IMR-90 (cell line): ENCODE measurements at regions not wholly inside any gene's neighbourhood (a gene's known extent, or its start where the extent isn't known, plus 50 kb on each side); places are given as distances from the start of the nearest gene placed in this dataset.
A peak's percentile ranks its signal among the peaks of the same experiment; 100 is the strongest.

Experiments
- ATAC-seq: fragments of 200-7000 bp; cut with Tn5 transposase; 2 replicates; pipeline ENCODE4 v1.9.1; 2020; ENCODE audit warnings: low read depth, mild to moderate bottlenecking, moderate library complexity
- BruUV-seq: library from RNA; stranded (reverse); fragments of 400-500 nt; replicated peaks from 2 replicates; lab custom pipeline; 2021; lab: Mats Ljungman, UMichigan
- CTCF ChIA-PET: fragments of 300-600 bp; formaldehyde crosslinking; extraction: SDS; loops from one replicate; lab custom pipeline; 2021; ENCODE audit warnings: antibody characterized with exemption; lab: Yijun Ruan, JAX
- POLR2A ChIA-PET: fragments of 300-600 bp; sonication (Branson Sonifier 250); formaldehyde crosslinking; loops from one replicate; lab custom pipeline; 2022; ENCODE audit warnings: antibody characterized with exemption; ENCODE audit not compliant: unreplicated experiment; lab: Charles Lee
- DNase-seq: peaks from one replicate; pipeline ENCODE4 v3.0.0; 2013
- H2AFZ ChIP-seq: replicated peaks from 2 replicates; pipeline ENCODE3; 2013; ENCODE audit warnings: low read length, mild to moderate bottlenecking; ENCODE audit not compliant: poor library complexity
- H2AK5ac ChIP-seq: 2 replicates; pipeline ENCODE4 v1.6.1; 2013; ENCODE audit warnings: low read depth, low read length, inconsistent platforms
- H2AK9ac ChIP-seq: replicated peaks from 2 replicates; pipeline ENCODE3; 2013; ENCODE audit warnings: mild to moderate bottlenecking, low read depth, low read length, moderate library complexity; ENCODE audit not compliant: poor library complexity
- H2BK120ac ChIP-seq: 2 replicates; pipeline ENCODE4 v1.6.1; 2013; ENCODE audit warnings: low read depth, low read length, inconsistent platforms
- H2BK15ac ChIP-seq: 3 replicates; pipeline ENCODE4 v1.6.1; 2013; ENCODE audit warnings: low read depth, low read length, inconsistent platforms
- H2BK20ac ChIP-seq: 2 replicates; pipeline ENCODE4 v1.6.1; 2013; ENCODE audit warnings: low read depth, mild to moderate bottlenecking, inconsistent platforms, low read length, moderate library complexity
- H2BK5ac ChIP-seq: 2 replicates; pipeline ENCODE4 v1.6.1; 2013; ENCODE audit warnings: mild to moderate bottlenecking, low read depth, low read length, inconsistent platforms; ENCODE audit not compliant: poor library complexity, severe bottlenecking
- H3K14ac ChIP-seq: replicated peaks from 2 replicates; pipeline ENCODE4 v1.6.1; 2013; ENCODE audit warnings: low read depth, low read length, inconsistent platforms
- H3K18ac ChIP-seq: 2 replicates; pipeline ENCODE4 v1.6.1; 2013; ENCODE audit warnings: low read depth, low read length, control low read depth
- H3K23ac ChIP-seq: 2 replicates; pipeline ENCODE4 v1.6.1; 2013; ENCODE audit warnings: low read depth, low read length, inconsistent platforms
- H3K27ac ChIP-seq: 2 replicates; pipeline ENCODE4 v1.5.1; 2013; ENCODE audit warnings: mild to moderate bottlenecking, control low read depth, low read length; ENCODE audit not compliant: insufficient read depth
- H3K27me3 ChIP-seq: 2 replicates; pipeline ENCODE4 v1.6.1; 2013; ENCODE audit warnings: low read length; ENCODE audit not compliant: control insufficient read depth, insufficient read depth
- H3K36me3 ChIP-seq: 2 replicates; pipeline ENCODE4 v1.6.1; 2013; ENCODE audit warnings: low read length, mixed read lengths; ENCODE audit not compliant: control insufficient read depth, insufficient read depth
- H3K4ac ChIP-seq: 2 replicates; pipeline ENCODE4 v1.6.1; 2013; ENCODE audit warnings: low read depth, low read length, inconsistent platforms
- H3K4me1 ChIP-seq: 2 replicates; pipeline ENCODE4 v1.6.1; 2013; ENCODE audit warnings: low read length, mixed read lengths; ENCODE audit not compliant: control insufficient read depth, insufficient read depth
- H3K4me2 ChIP-seq: 2 replicates; pipeline ENCODE4 v1.6.1; 2013; ENCODE audit warnings: low read depth, mild to moderate bottlenecking, control low read depth, low read length, moderate library complexity
- H3K4me3 ChIP-seq: 2 replicates; pipeline ENCODE4 v1.5.1; 2013; ENCODE audit warnings: low read depth, mild to moderate bottlenecking, control low read depth, low read length, moderate library complexity; ENCODE audit not compliant: insufficient read depth
- H3K56ac ChIP-seq: 2 replicates; pipeline ENCODE4 v1.6.1; 2013; ENCODE audit warnings: low read length, inconsistent platforms; ENCODE audit not compliant: insufficient read depth; ENCODE audit errors: extremely low read depth
- H3K79me1 ChIP-seq, 2 experiments: 2 replicates each; pipeline ENCODE4 v1.6.1; 2013; ENCODE audit warnings: low read length in 2 of 2, inconsistent platforms in 1 of 2, low read depth in 1 of 2
- H3K9ac ChIP-seq: 2 replicates; pipeline ENCODE4 v1.6.1; 2013; ENCODE audit warnings: low read depth, low read length, control low read depth
- H3K9me1 ChIP-seq: 2 replicates; pipeline ENCODE4 v1.6.1; 2013; ENCODE audit warnings: low read length, inconsistent platforms; ENCODE audit not compliant: insufficient read depth
- H3K9me3 ChIP-seq: 2 replicates; pipeline ENCODE4 v1.6.1; 2013; ENCODE audit warnings: low read length; ENCODE audit not compliant: control insufficient read depth, insufficient read depth
- H4K20me1 ChIP-seq: 2 replicates; pipeline ENCODE4 v1.6.1; 2013; ENCODE audit warnings: low read length, inconsistent platforms; ENCODE audit not compliant: insufficient read depth
- H4K5ac ChIP-seq: 2 replicates; pipeline ENCODE4 v1.6.1; 2013; ENCODE audit warnings: mild to moderate bottlenecking, low read depth, low read length, control low read depth
- H4K8ac ChIP-seq, 2 experiments: 2 replicates each; pipeline ENCODE4 v1.6.1; 2013; ENCODE audit warnings: low read depth in 2 of 2, low read length in 2 of 2, control low read depth in 1 of 2, inconsistent platforms in 1 of 2
- H4K91ac ChIP-seq: 2 replicates; pipeline ENCODE4 v1.6.1; 2013; ENCODE audit warnings: low read depth, low read length, inconsistent platforms; ENCODE audit not compliant: insufficient read depth
- BHLHE40 ChIP-seq: fragments of 150-350 bp; IDR thresholded peaks from 2 replicates; pipeline ENCODE4 v1.6.1; 2016; ENCODE audit warnings: mild to moderate bottlenecking, low read depth, low read length
- CEBPB ChIP-seq: IDR thresholded peaks from 2 replicates; pipeline ENCODE4 v1.6.1; 2012; ENCODE audit warnings: low read depth, low read length, improper control_type of control experiment
- CHD1 ChIP-seq: IDR thresholded peaks from 2 replicates; pipeline ENCODE4 v1.6.1; 2012; ENCODE audit warnings: low read depth, low read length, improper control_type of control experiment
- FOS ChIP-seq: fragments of 150-350 bp; IDR thresholded peaks from 2 replicates; pipeline ENCODE4 v1.6.1; 2016; ENCODE audit warnings: low read depth, low read length
- MAFK ChIP-seq: IDR thresholded peaks from 2 replicates; pipeline ENCODE4 v1.6.1; 2012; ENCODE audit warnings: low read depth, low read length, improper control_type of control experiment
- MAZ ChIP-seq: IDR thresholded peaks from 2 replicates; pipeline ENCODE4 v1.6.1; 2012; ENCODE audit warnings: low read depth, mild to moderate bottlenecking, low read length, improper control_type of control experiment, moderate library complexity, borderline replicate concordance
- MXI1 ChIP-seq: IDR thresholded peaks from 2 replicates; pipeline ENCODE4 v1.6.1; 2012; ENCODE audit warnings: low read depth, mild to moderate bottlenecking, low read length, moderate library complexity, borderline replicate concordance
- NFE2L2 ChIP-seq: fragments of 150-350 bp; IDR thresholded peaks from 2 replicates; pipeline ENCODE4 v1.6.1; 2016; ENCODE audit warnings: low read depth, mild to moderate bottlenecking, low read length
- POLR2A ChIP-seq: IDR thresholded peaks from 2 replicates; pipeline ENCODE4 v1.6.1; 2012; ENCODE audit warnings: mild to moderate bottlenecking, low read depth, low read length
- RAD21 ChIP-seq: IDR thresholded peaks from 2 replicates; pipeline ENCODE4 v1.6.1; 2012; ENCODE audit warnings: low read length, improper control_type of control experiment
- RCOR1 ChIP-seq: IDR thresholded peaks from 2 replicates; pipeline ENCODE4 v1.6.1; 2012; ENCODE audit warnings: mild to moderate bottlenecking, low read length, improper control_type of control experiment; ENCODE audit not compliant: insufficient replicate concordance
- RFX5 ChIP-seq: IDR thresholded peaks from 2 replicates; pipeline ENCODE4 v1.8.0; 2012; ENCODE audit warnings: low read depth, mild to moderate bottlenecking, low read length, moderate library complexity
- SMC3 ChIP-seq: fragments of 150-350 bp; IDR thresholded peaks from 2 replicates; pipeline ENCODE4 v1.6.1; 2016; ENCODE audit warnings: low read depth, mild to moderate bottlenecking, antibody characterized with exemption, low read length, moderate library complexity
- WGBS, 2 experiments: methylation state at CpG; one replicate each; pipeline versions ENCODE4 v1.1.5 to v1.1.7; 2013; ENCODE audit warnings: missing lambda C conversion rate in 2 of 2; ENCODE audit not compliant: insufficient read length in 1 of 2; ENCODE audit errors: extremely low coverage in 2 of 2; 5-methylcytosine and 5-hydroxymethylcytosine counted together
- dilution Hi-C: fragments of 300-500 bp; cut with HindIII; formaldehyde crosslinking; loops from one replicate; pipeline ENCODE4 v1.14.3; 2018; ENCODE audit warnings: low sequenced_read_pairs; ENCODE audit not compliant: unreplicated experiment
- in situ Hi-C: fragments of 300-500 bp; cut with MboI; formaldehyde crosslinking; loops from 3 replicates; pipeline ENCODE4 v1.14.3; 2019; ENCODE audit warnings: low sequenced_read_pairs, inconsistent platforms, mixed read lengths
- intact Hi-C: fragments of 100-400 bp; cut with micrococcal nuclease; formaldehyde crosslinking; loops from 2 replicates; pipeline ENCODE4 v1.10.0; 2022
- TF ChIP-seq, protein P1 (sequence below): conservative IDR thresholded peaks from 2 replicates; pipeline ENCODE4 v1.5.1; 2012; ENCODE audit warnings: mild to moderate bottlenecking, low read depth, low read length, improper control_type of control experiment
- TF ChIP-seq, protein P2 (sequence below): fragments of 150-350 bp; IDR thresholded peaks from 2 replicates; pipeline ENCODE4 v1.6.1; 2017; ENCODE audit warnings: mild to moderate bottlenecking, antibody characterized with exemption, low read length, low read depth
- TF ChIP-seq, protein P3 (sequence below): fragments of 150-350 bp; IDR thresholded peaks from 2 replicates; pipeline ENCODE4 v1.6.1; 2016; ENCODE audit warnings: low read depth, mild to moderate bottlenecking, low read length, moderate library complexity, borderline replicate concordance

DNA sequence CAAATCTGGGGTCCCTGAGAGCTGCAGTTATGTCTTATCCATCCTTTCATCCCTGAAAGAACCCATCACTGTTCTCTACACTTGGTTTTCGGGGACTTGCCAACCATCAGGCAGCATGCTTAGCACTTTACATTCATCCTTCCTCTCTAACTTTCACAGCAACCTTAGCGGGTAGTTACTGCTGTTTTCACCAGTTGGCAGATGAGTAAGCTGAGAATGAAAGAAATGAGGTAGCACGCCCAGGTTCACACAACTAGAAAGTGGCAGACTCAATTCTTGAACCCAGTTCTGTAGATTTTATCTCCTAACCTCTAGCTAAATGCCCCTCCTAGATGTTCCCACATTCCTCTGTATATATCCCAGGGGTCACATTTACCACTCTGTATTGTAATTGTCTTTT lies 342.0 kb upstream of the WWC1 start:
- no peak overlapping the region for H2AK9ac ChIP-seq
- H2BK15ac ChIP-seq, result no peak overlapping the region
- no peak for ATAC-seq
- H2BK120ac ChIP-seq, result peak overlapping the region; percentile 49
- H3K27ac ChIP-seq, result no peak overlapping the region
- H4K5ac ChIP-seq, result no peak overlapping the region
- H3K56ac ChIP-seq, result no peak overlapping the region
- H3K9me1 ChIP-seq, result peaks cover 6% of the 10 kb centered on the region
- no peak overlapping the region for H2AFZ ChIP-seq
- H3K27me3 ChIP-seq, result no peaks in the 10 kb centered on the region
- H4K8ac ChIP-seq, result no peak overlapping the region
- no peak for DNase-seq
- in situ Hi-C loops, result loop anchor here (10.0 kb wide), 1 partner anchor 225 kb away; no protein-coding TSS in a partner anchor
- intact Hi-C loops, result loop anchor here (5.0 kb wide), 1 partner anchor 227 kb away; no protein-coding TSS in a partner anchor
- peaks cover 10% of the 10 kb centered on the region for H3K4me1 ChIP-seq
- no peak overlapping the region for H3K4me3 ChIP-seq
- no peaks in the 10 kb centered on the region for H3K79me1 ChIP-seq
- no peak overlapping the region for H3K23ac ChIP-seq
- ChIA-PET POLR2A (no interaction called here), CTCF (no interaction called here)
- no peak overlapping the region for H3K9ac ChIP-seq
- no peak overlapping the region for H4K91ac ChIP-seq
- no peak overlapping the region for H3K18ac ChIP-seq
- no peak overlapping the region for H3K4me2 ChIP-seq
- BruUV-seq, result no TSS peak
- peak overlapping the region; percentile 35 for H3K4ac ChIP-seq
- TF ChIP-seq, protein P1, sequence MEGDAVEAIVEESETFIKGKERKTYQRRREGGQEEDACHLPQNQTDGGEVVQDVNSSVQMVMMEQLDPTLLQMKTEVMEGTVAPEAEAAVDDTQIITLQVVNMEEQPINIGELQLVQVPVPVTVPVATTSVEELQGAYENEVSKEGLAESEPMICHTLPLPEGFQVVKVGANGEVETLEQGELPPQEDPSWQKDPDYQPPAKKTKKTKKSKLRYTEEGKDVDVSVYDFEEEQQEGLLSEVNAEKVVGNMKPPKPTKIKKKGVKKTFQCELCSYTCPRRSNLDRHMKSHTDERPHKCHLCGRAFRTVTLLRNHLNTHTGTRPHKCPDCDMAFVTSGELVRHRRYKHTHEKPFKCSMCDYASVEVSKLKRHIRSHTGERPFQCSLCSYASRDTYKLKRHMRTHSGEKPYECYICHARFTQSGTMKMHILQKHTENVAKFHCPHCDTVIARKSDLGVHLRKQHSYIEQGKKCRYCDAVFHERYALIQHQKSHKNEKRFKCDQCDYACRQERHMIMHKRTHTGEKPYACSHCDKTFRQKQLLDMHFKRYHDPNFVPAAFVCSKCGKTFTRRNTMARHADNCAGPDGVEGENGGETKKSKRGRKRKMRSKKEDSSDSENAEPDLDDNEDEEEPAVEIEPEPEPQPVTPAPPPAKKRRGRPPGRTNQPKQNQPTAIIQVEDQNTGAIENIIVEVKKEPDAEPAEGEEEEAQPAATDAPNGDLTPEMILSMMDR, result no peak
- TF ChIP-seq SMC3, result no peak
- TF ChIP-seq CHD1, result no peak
- no peak for TF ChIP-seq MAFK
- TF ChIP-seq, protein P2, sequence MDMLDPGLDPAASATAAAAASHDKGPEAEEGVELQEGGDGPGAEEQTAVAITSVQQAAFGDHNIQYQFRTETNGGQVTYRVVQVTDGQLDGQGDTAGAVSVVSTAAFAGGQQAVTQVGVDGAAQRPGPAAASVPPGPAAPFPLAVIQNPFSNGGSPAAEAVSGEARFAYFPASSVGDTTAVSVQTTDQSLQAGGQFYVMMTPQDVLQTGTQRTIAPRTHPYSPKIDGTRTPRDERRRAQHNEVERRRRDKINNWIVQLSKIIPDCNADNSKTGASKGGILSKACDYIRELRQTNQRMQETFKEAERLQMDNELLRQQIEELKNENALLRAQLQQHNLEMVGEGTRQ, result no peak
- TF ChIP-seq, protein P3, sequence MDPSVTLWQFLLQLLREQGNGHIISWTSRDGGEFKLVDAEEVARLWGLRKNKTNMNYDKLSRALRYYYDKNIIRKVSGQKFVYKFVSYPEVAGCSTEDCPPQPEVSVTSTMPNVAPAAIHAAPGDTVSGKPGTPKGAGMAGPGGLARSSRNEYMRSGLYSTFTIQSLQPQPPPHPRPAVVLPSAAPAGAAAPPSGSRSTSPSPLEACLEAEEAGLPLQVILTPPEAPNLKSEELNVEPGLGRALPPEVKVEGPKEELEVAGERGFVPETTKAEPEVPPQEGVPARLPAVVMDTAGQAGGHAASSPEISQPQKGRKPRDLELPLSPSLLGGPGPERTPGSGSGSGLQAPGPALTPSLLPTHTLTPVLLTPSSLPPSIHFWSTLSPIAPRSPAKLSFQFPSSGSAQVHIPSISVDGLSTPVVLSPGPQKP, result no peak
- TF ChIP-seq MXI1, result no peak
- no peak for TF ChIP-seq POLR2A
- TF ChIP-seq RAD21, result no peak
- no peak for TF ChIP-seq RCOR1
- no peak for TF ChIP-seq CEBPB
- TF ChIP-seq BHLHE40, result no peak
- no peak for TF ChIP-seq RFX5
- TF ChIP-seq NFE2L2, result no peak
- no peak for TF ChIP-seq MAZ
- TF ChIP-seq FOS, result no peak
- H2BK20ac ChIP-seq, result peak overlapping the region; percentile 59; the same call in 1 of the 2 replicates
- no CpG with 5 or more reads among the region's 3 CpGs for WGBS, 2 experiments
- dilution Hi-C loops, result no loop called here
- no peaks in the 10 kb centered on the region for H4K20me1 ChIP-seq
- peak overlapping the region; percentile 40; the same call in 1 of the 2 replicates for H3K14ac ChIP-seq
- H2BK5ac ChIP-seq, result no peak overlapping the region
- peak overlapping the region; percentile 25; the same call in 1 of the 2 replicates for H2AK5ac ChIP-seq
- no peaks in the 10 kb centered on the region for H3K9me3 ChIP-seq
- no peaks in the 10 kb centered on the region for H3K36me3 ChIP-seq
